Endothelial cell of umbilical vein (primary cell): ENCODE measurements at regions not wholly inside any gene's neighbourhood (a gene's known extent, or its start where the extent isn't known, plus 50 kb on each side); places are given as distances from the start of the nearest gene placed in this dataset.

Experiments used
- BruUV-seq: library from RNA; stranded (reverse); fragments of 400-500 nt; replicated peaks from 2 replicates; lab custom pipeline; 2021; lab: Mats Ljungman, UMichigan
- CTCF ChIA-PET: fragments of 300-600, 350-600 bp; sonication (Branson Sonifier 250); formaldehyde crosslinking; loops from one replicate; lab custom pipeline; 2021; ENCODE audit warnings: antibody characterized with exemption, inconsistent platforms; lab: Charles Lee
- POLR2A ChIA-PET: fragments of 300-600, 350-600 bp; sonication (Branson Sonifier 250); formaldehyde crosslinking; loops from one replicate; lab custom pipeline; 2021; ENCODE audit warnings: antibody characterized with exemption, inconsistent platforms; lab: Charles Lee
- DNase-seq: peaks from one replicate; pipeline ENCODE4 v3.0.0-alpha.2; 2011; ENCODE audit warnings: low read depth, low spot score
- FAIRE-seq: peaks from 2 replicates; lab custom pipeline; 2011; peaks lifted over from hg19 to GRCh38; lab: Jason Lieb, UNC
- H2AFZ ChIP-seq: 2 replicates; pipeline ENCODE4 v1.6.0; 2012; ENCODE audit warnings: low read depth, low read length, control low read depth, inconsistent platforms
- H3K27ac ChIP-seq: 2 replicates; pipeline ENCODE4 v1.5.1; 2011; ENCODE audit warnings: low read depth, mild to moderate bottlenecking, control low read depth, low read length, moderate library complexity; ENCODE audit not compliant: insufficient read depth
- H3K27me3 ChIP-seq, 2 experiments: 2 replicates each; pipeline versions ENCODE4 v1.6.0 to v1.6.1; 2011; ENCODE audit warnings: low read length in 2 of 2, mixed read lengths in 1 of 2; ENCODE audit not compliant: control insufficient read depth in 2 of 2, insufficient read depth in 2 of 2
- H3K36me3 ChIP-seq, 2 experiments: 2 replicates in 1 of 2; 3 replicates in 1 of 2; pipeline ENCODE4 v1.5.1; 2011; ENCODE audit warnings: low read length in 2 of 2, mild to moderate bottlenecking in 1 of 2, moderate library complexity in 1 of 2; ENCODE audit not compliant: control insufficient read depth in 2 of 2, insufficient read depth in 2 of 2; ENCODE audit errors: extremely low read depth in 1 of 2
- H3K4me1 ChIP-seq: 3 replicates; pipeline ENCODE4 v1.5.1; 2011; ENCODE audit warnings: mild to moderate bottlenecking, low read length; ENCODE audit not compliant: control insufficient read depth, insufficient read depth; ENCODE audit errors: extremely low read depth
- H3K4me2 ChIP-seq: 2 replicates; pipeline ENCODE4 v1.6.1; 2011; ENCODE audit warnings: low read length, control low read depth, mixed read lengths; ENCODE audit not compliant: insufficient read depth
- H3K4me3 ChIP-seq, 3 experiments: fragments of 200-600 bp in 1 of 3; sonication (generic), shearing (Covaris generic) in 1 of 3; replicated peaks in 1 of 3; 2 replicates each; pipeline ENCODE4 v1.5.1; 2011 to 2016; ENCODE audit warnings: control low read depth in 3 of 3, low read length in 3 of 3, mild to moderate bottlenecking in 2 of 3, inconsistent platforms in 1 of 3, low read depth in 1 of 3, moderate library complexity in 1 of 3; ENCODE audit not compliant: insufficient read depth in 1 of 3
- H3K79me2 ChIP-seq: 2 replicates; pipeline ENCODE4 v1.6.0; 2012; ENCODE audit warnings: low read length, inconsistent platforms; ENCODE audit not compliant: control insufficient read depth, insufficient read depth
- H3K9ac ChIP-seq: replicated peaks from 2 replicates; pipeline ENCODE3; 2011; ENCODE audit warnings: low read length, control low read depth; ENCODE audit not compliant: insufficient read depth; ENCODE audit errors: extremely low read depth
- H3K9me1 ChIP-seq: replicated peaks from 3 replicates; pipeline ENCODE4 v1.6.0; 2011; ENCODE audit warnings: mild to moderate bottlenecking, low read length; ENCODE audit not compliant: control insufficient read depth, insufficient read depth; ENCODE audit errors: extremely low read depth
- H3K9me3 ChIP-seq: replicated peaks from 2 replicates; pipeline ENCODE4 v1.5.1; 2012; ENCODE audit warnings: low read length, inconsistent platforms; ENCODE audit not compliant: control insufficient read depth, insufficient read depth
- H4K20me1 ChIP-seq: replicated peaks from 2 replicates; pipeline ENCODE3; 2011; ENCODE audit warnings: mild to moderate bottlenecking, low read length; ENCODE audit not compliant: control insufficient read depth, insufficient read depth; ENCODE audit errors: extremely low read depth
- CTCF ChIP-seq, 2 donors: IDR thresholded peaks; 1 replicate in 1 of 2; 2 replicates in 1 of 2; pipeline ENCODE4 v1.5.1; 2011; ENCODE audit warnings: low read length in 2 of 2, mild to moderate bottlenecking in 2 of 2, moderate library complexity in 2 of 2, control low read depth in 1 of 2, inconsistent platforms in 1 of 2, low read depth in 1 of 2; ENCODE audit not compliant: insufficient read depth in 1 of 2; ENCODE audit errors: extremely low read depth in 1 of 2
- EZH2 ChIP-seq: IDR thresholded peaks from 2 replicates; pipeline ENCODE4 v1.6.1; 2012; ENCODE audit warnings: borderline replicate concordance, low read depth, mild to moderate bottlenecking, moderate library complexity, low read length, inconsistent platforms; ENCODE audit not compliant: severe bottlenecking
- FOS ChIP-seq: IDR thresholded peaks from 2 replicates; pipeline ENCODE4 v1.6.1; 2011; ENCODE audit warnings: mild to moderate bottlenecking, low read length, moderate library complexity, borderline replicate concordance; ENCODE audit not compliant: insufficient read depth
- GATA2 ChIP-seq: IDR thresholded peaks from 2 replicates; pipeline ENCODE4 v1.7.0; 2011; ENCODE audit warnings: low read depth, mild to moderate bottlenecking, moderate library complexity, mixed read lengths, low read length; ENCODE audit not compliant: insufficient read length, insufficient read depth
- JUN ChIP-seq: IDR thresholded peaks from 2 replicates; pipeline ENCODE4 v1.6.1; 2011; ENCODE audit warnings: borderline replicate concordance, low read depth; ENCODE audit not compliant: insufficient read length, insufficient read depth
- MYC ChIP-seq: IDR thresholded peaks from one replicate; pipeline ENCODE4 v1.6.1; 2011; ENCODE audit warnings: mild to moderate bottlenecking, low read depth, low read length
- POLR2A ChIP-seq: IDR thresholded peaks from 2 replicates; pipeline ENCODE4 v1.6.1; 2012; ENCODE audit warnings: low read depth, mild to moderate bottlenecking, control low read depth, low read length
- POLR2AphosphoS5 ChIP-seq: IDR thresholded peaks from 2 replicates; pipeline ENCODE4 v1.6.1; 2012; ENCODE audit warnings: low read depth, mild to moderate bottlenecking, control low read depth, low read length, moderate library complexity; ENCODE audit not compliant: insufficient read depth
- dilution Hi-C: fragments of 300-500 bp; cut with MboI; formaldehyde crosslinking; loops from one replicate; pipeline ENCODE4 v1.15.0; 2019; ENCODE audit warnings: low sequenced_read_pairs; ENCODE audit not compliant: extremely low pct_ligation_motif_present
- intact Hi-C: fragments of 100-400 bp; cut with micrococcal nuclease; formaldehyde crosslinking; loops from one replicate; pipeline ENCODE4 v1.10.0; 2022
- TF ChIP-seq, protein P1 (sequence below): IDR thresholded peaks from 2 replicates; pipeline ENCODE4 v1.6.1; 2011; ENCODE audit not compliant: insufficient read depth, insufficient read length

- Histone ChIP-seq H3K9me3 (no peaks in the 10 kb centered on the region), H3K36me3 (no peaks in the 10 kb centered on the region), H3K9me1 (no peaks in the 10 kb centered on the region), H3K27ac (no peak overlapping the region), H3K4me1 (no peaks in the 10 kb centered on the region), H3K9ac (no peak overlapping the region), H3K4me3 (no peak overlapping the region), H2AFZ (no peak overlapping the region), H3K27me3 (no peaks in the 10 kb centered on the region), H3K4me2 (no peak overlapping the region), H4K20me1 (no peaks in the 10 kb centered on the region), H3K79me2 (no peaks in the 10 kb centered on the region)
- BruUV-seq: no TSS peak
- intact Hi-C loops: no loop called here
- FAIRE-seq (no peak), DNase-seq (no peak)
- TF ChIP-seq EZH2 (no peak), POLR2AphosphoS5 (no peak), FOS (no peak), POLR2A (no peak), MYC (no peak), CTCF (IDR thresholded peaks at IDR 0.05; ENCODE audit: extremely low read depth in 1 of 2, insufficient read depth in 1 of 2, low read depth in 1 of 2, low read length in 2 of 2) (no peak), GATA2 (no peak), JUN (no peak)
- TF ChIP-seq, protein P1, sequence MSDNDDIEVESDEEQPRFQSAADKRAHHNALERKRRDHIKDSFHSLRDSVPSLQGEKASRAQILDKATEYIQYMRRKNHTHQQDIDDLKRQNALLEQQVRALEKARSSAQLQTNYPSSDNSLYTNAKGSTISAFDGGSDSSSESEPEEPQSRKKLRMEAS: no peak
- POLR2A ChIA-PET: no interaction called here
- CTCF ChIA-PET: no interaction called here
- dilution Hi-C loops: no loop called here
These were observed 827.2 kb downstream of the EPHA4 start for GRCh38 chr2:220744861-220745260.
